ENCODE measurements at regions not wholly inside any gene's neighbourhood (a gene's known extent, or its start where the extent isn't known, plus 50 kb on each side); places are given as distances from the start of the nearest gene placed in this dataset.

GRCh38 chr2:205883965-205884364 is 201.7 kb downstream of the NRP2 start:
- Histone ChIP-seq H3K4me3 (ENCODE audit: low read depth, low read length) (no peak overlapping the region), H3K4me1 (no peaks in the 10 kb centered on the region), H3K9me3 (no peaks in the 10 kb centered on the region), H3K36me3 (ENCODE audit: control insufficient read depth, insufficient read depth, low read length) (no peaks in the 10 kb centered on the region), H3K27me3 (replicated peaks; ENCODE audit: control insufficient read depth, insufficient read depth, low read length) (no peaks in the 10 kb centered on the region)
- H3K4me3 Mint-ChIP-seq (ENCODE audit: unreplicated experiment) = no peak overlapping the region
- no peaks in the 10 kb centered on the region for H3K36me3 Mint-ChIP-seq (ENCODE audit: insufficient read depth, unreplicated experiment)
- no peaks in the 10 kb centered on the region for H3K4me1 Mint-ChIP-seq (ENCODE audit: low read depth, unreplicated experiment)
- no peaks in the 10 kb centered on the region for H3K9me3 Mint-ChIP-seq (ENCODE audit: unreplicated experiment)
- ChIA-PET CTCF (no interaction called here), POLR2A (no interaction called here)
- intact Hi-C loops (cut with micrococcal nuclease; ENCODE audit: unreplicated experiment) = loop anchor here (10.0 kb wide), 1 partner anchor 1619 kb away; no protein-coding TSS in a partner anchor
- no peak overlapping the region for H3K27ac Mint-ChIP-seq (ENCODE audit: unreplicated experiment)
- H3K27me3 Mint-ChIP-seq (ENCODE audit: insufficient read depth, unreplicated experiment) = peaks cover 3% of the 10 kb centered on the region
- DNase-seq = no peak
- no peak for TF ChIP-seq CTCF (IDR thresholded peaks at IDR 0.05; ENCODE audit: insufficient read depth in 1 of 2, low read depth in 1 of 2, low read length in 1 of 2, severe bottlenecking in 1 of 2, unreplicated experiment in 1 of 2)
- no TSS peak for BruUV-seq (replicated peaks)

DNA sequence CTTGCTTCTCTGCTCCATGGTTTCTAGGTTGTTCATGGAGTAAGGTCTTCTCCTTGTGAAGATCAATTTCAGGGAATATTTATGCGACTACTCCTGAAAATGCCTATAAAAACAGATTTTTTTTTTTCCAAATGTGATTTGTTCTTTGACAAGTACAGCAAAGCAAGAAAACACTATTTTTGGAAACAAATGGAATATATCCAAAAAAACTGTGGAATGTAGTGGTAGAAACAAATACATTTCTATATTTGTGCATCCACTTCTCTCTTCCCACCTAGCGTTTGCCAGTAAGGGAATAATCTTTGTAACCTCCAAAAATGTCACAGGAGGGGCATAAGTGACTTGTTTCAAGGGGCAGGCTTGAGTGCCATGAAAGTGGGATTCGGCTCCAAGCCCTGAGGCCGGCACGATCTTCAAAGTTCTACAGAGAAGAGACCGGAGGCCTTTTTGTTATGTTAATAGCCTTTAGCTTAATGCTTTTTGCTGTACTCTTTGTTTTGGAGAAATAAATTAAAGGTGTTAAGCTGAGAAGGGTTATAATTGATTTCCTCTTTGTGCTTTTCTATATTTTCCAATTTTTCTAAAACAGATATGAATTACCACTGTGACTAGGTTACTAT is 200.6 kb downstream of the NRP2 start:
- no peak for TF ChIP-seq CTCF (IDR thresholded peaks at IDR 0.05; ENCODE audit: insufficient read depth in 1 of 2, low read depth in 1 of 2, low read length in 1 of 2, severe bottlenecking in 1 of 2, unreplicated experiment in 1 of 2)

GRCh38 chr2:205880048-205880447 is 197.7 kb downstream of the NRP2 start:
- Mint-ChIP-seq H3K36me3 (ENCODE audit: insufficient read depth, unreplicated experiment) (no peaks in the 10 kb centered on the region), H3K4me3 (ENCODE audit: unreplicated experiment) (no peak overlapping the region), H3K27ac (ENCODE audit: unreplicated experiment) (no peak overlapping the region), H3K4me1 (ENCODE audit: low read depth, unreplicated experiment) (no peaks in the 10 kb centered on the region), H3K9me3 (ENCODE audit: unreplicated experiment) (no peaks in the 10 kb centered on the region), H3K27me3 (ENCODE audit: insufficient read depth, unreplicated experiment) (peaks cover 3% of the 10 kb centered on the region)
- Histone ChIP-seq H3K27me3 (replicated peaks; ENCODE audit: control insufficient read depth, insufficient read depth, low read length) (no peaks in the 10 kb centered on the region), H3K4me1 (no peaks in the 10 kb centered on the region), H3K9me3 (no peaks in the 10 kb centered on the region), H3K36me3 (ENCODE audit: control insufficient read depth, insufficient read depth, low read length) (no peaks in the 10 kb centered on the region), H3K4me3 (ENCODE audit: low read depth, low read length) (no peak overlapping the region)
- POLR2A ChIA-PET = no interaction called here
- CTCF ChIA-PET = no interaction called here
- no peak for TF ChIP-seq CTCF (IDR thresholded peaks at IDR 0.05; ENCODE audit: insufficient read depth in 1 of 2, low read depth in 1 of 2, low read length in 1 of 2, severe bottlenecking in 1 of 2, unreplicated experiment in 1 of 2)
- no TSS peak for BruUV-seq (replicated peaks)
- DNase-seq = no peak
- intact Hi-C loops (cut with micrococcal nuclease; ENCODE audit: unreplicated experiment) = loop anchor here (10.0 kb wide), 1 partner anchor 1615 kb away; no protein-coding TSS in a partner anchor

More for the DNA sequence above, 200.6 kb downstream of the NRP2 start:
- DNase-seq = no peak
- POLR2A ChIA-PET = no interaction called here
- H3K36me3 Mint-ChIP-seq (ENCODE audit: insufficient read depth, unreplicated experiment) = no peaks in the 10 kb centered on the region
- H3K36me3 ChIP-seq (ENCODE audit: control insufficient read depth, insufficient read depth, low read length) = no peaks in the 10 kb centered on the region
- CTCF ChIA-PET = interaction anchor here (0.6 kb wide), 1 partner anchor 65 kb away, joined by 3 read pairs; no protein-coding TSS in a partner anchor
- no peaks in the 10 kb centered on the region for H3K27me3 ChIP-seq (replicated peaks; ENCODE audit: control insufficient read depth, insufficient read depth, low read length)
- H3K27ac Mint-ChIP-seq (ENCODE audit: unreplicated experiment) = no peak overlapping the region
- no peak overlapping the region for H3K4me3 ChIP-seq (ENCODE audit: low read depth, low read length)
- intact Hi-C loops (cut with micrococcal nuclease; ENCODE audit: unreplicated experiment) = loop anchor here (10.0 kb wide), 1 partner anchor 1618 kb away; no protein-coding TSS in a partner anchor
- H3K27me3 Mint-ChIP-seq (ENCODE audit: insufficient read depth, unreplicated experiment) = peaks cover 3% of the 10 kb centered on the region
- no peaks in the 10 kb centered on the region for H3K9me3 Mint-ChIP-seq (ENCODE audit: unreplicated experiment)
- no TSS peak for BruUV-seq (replicated peaks)
- H3K4me3 Mint-ChIP-seq (ENCODE audit: unreplicated experiment) = no peak overlapping the region
- H3K9me3 ChIP-seq = no peaks in the 10 kb centered on the region
- H3K4me1 Mint-ChIP-seq (ENCODE audit: low read depth, unreplicated experiment) = no peaks in the 10 kb centered on the region
- H3K4me1 ChIP-seq = no peaks in the 10 kb centered on the region

Data from Caco-2 (cell line).